SH-SY5Y (cell line): ENCODE measurements at regions not wholly inside any gene's neighbourhood (a gene's known extent, or its start where the extent isn't known, plus 50 kb on each side); places are given as distances from the start of the nearest gene placed in this dataset.

Experiments
- GATA2 ChIP-seq: IDR thresholded peaks from 2 replicates; pipeline ENCODE4 v1.6.1; 2011; ENCODE audit warnings: mild to moderate bottlenecking, low read depth, low read length
- GATA3 ChIP-seq: IDR thresholded peaks from 2 replicates; pipeline ENCODE4 v1.6.1; 2011; ENCODE audit warnings: low read depth, mild to moderate bottlenecking, low read length, moderate library complexity

- TF ChIP-seq GATA2 (no peak), GATA3 (no peak)
Measured at GRCh38 chr11:79942646-79943045, 501.8 kb upstream of the TENM4 start.

- TF ChIP-seq GATA3 (no peak), GATA2 (no peak)
Measured at GRCh38 chr11:79942090-79942489, 501.3 kb upstream of the TENM4 start.

GRCh38 chr11:79940974-79941735 is 500.3 kb upstream of the TENM4 start:
- TF ChIP-seq GATA3 = no peak
- TF ChIP-seq GATA2 = no peak

- TF ChIP-seq GATA3 = no peak
- TF ChIP-seq GATA2 = no peak
Measured at GRCh38 chr11:79940165-79940564, 499.3 kb upstream of the TENM4 start.

GRCh38 chr11:79939111-79939510 is 498.3 kb upstream of the TENM4 start:
- no peak for TF ChIP-seq GATA2
- TF ChIP-seq GATA3 = no peak

- TF ChIP-seq GATA3 (no peak), GATA2 (no peak)
Measured at GRCh38 chr11:79937676-79938334, 497.0 kb upstream of the TENM4 start.

GRCh38 chr11:79932612-79933011 is 491.8 kb upstream of the TENM4 start:
- TF ChIP-seq GATA3 (no peak), GATA2 (no peak)

GRCh38 chr11:79931692-79932091 is 490.9 kb upstream of the TENM4 start:
- no peak for TF ChIP-seq GATA3
- no peak for TF ChIP-seq GATA2

- TF ChIP-seq GATA3 (no peak), GATA2 (no peak)
Measured at GRCh38 chr11:79926707-79927106, 485.9 kb upstream of the TENM4 start.

- TF ChIP-seq GATA3 (no peak), GATA2 (no peak)
Measured at GRCh38 chr11:79925570-79925969, 484.7 kb upstream of the TENM4 start.

GRCh38 chr11:79922641-79923040 is 481.8 kb upstream of the TENM4 start:
- no peak for TF ChIP-seq GATA3

GRCh38 chr11:79920480-79920879 is 479.6 kb upstream of the TENM4 start:
- TF ChIP-seq GATA2 (no peak), GATA3 (no peak)

- TF ChIP-seq GATA2 (no peak), GATA3 (no peak)
Measured at GRCh38 chr11:79919350-79919749, 478.5 kb upstream of the TENM4 start.

- TF ChIP-seq GATA3 = no peak
- TF ChIP-seq GATA2 = no peak
Measured at GRCh38 chr11:79918846-79919245, 478.0 kb upstream of the TENM4 start.

GRCh38 chr11:79906164-79906563 is 465.3 kb upstream of the TENM4 start:
- no peak for TF ChIP-seq GATA3
- no peak for TF ChIP-seq GATA2
